ENCODE measurements at regions not wholly inside any gene's neighbourhood (a gene's known extent, or its start where the extent isn't known, plus 50 kb on each side); places are given as distances from the start of the nearest gene placed in this dataset.

DNA sequence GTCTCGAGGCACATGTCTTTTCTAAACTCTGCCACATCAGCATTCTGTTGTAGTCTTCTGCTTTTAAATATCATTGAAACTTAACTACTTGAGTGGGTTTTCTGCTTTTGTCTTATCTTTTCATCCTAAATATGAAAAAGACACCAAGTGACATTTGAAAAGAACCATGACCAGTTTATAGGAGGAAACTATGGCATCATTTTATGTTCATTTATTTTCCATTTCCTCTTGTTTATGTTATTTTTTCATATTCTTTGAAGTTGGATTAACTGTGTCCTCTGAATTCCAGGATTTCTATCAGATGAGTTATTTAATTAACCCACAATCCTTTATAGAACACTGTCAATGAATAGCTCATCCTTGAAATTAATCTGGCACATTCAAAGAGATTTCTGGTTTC lies 93.4 kb upstream of the ARHGAP28 start:
- Histone ChIP-seq H3K36me3 (ENCODE audit: low read depth) (no peaks in the 10 kb centered on the region), H3K27ac (ENCODE audit: poor library complexity, severe bottlenecking) (no peak overlapping the region), H3K4me3 (ENCODE audit: severe bottlenecking) (no peak overlapping the region), H3K9me3 (ENCODE audit: severe bottlenecking) (no peaks in the 10 kb centered on the region), H3K4me1 (ENCODE audit: insufficient read depth, poor library complexity, severe bottlenecking) (no peaks in the 10 kb centered on the region), H3K27me3 (ENCODE audit: insufficient read depth, poor library complexity, severe bottlenecking) (no peaks in the 10 kb centered on the region)
- no peak for DNase-seq (ENCODE audit: low spot score)
- no peak for ATAC-seq (ENCODE audit: low read depth)
- TF ChIP-seq, protein P1, sequence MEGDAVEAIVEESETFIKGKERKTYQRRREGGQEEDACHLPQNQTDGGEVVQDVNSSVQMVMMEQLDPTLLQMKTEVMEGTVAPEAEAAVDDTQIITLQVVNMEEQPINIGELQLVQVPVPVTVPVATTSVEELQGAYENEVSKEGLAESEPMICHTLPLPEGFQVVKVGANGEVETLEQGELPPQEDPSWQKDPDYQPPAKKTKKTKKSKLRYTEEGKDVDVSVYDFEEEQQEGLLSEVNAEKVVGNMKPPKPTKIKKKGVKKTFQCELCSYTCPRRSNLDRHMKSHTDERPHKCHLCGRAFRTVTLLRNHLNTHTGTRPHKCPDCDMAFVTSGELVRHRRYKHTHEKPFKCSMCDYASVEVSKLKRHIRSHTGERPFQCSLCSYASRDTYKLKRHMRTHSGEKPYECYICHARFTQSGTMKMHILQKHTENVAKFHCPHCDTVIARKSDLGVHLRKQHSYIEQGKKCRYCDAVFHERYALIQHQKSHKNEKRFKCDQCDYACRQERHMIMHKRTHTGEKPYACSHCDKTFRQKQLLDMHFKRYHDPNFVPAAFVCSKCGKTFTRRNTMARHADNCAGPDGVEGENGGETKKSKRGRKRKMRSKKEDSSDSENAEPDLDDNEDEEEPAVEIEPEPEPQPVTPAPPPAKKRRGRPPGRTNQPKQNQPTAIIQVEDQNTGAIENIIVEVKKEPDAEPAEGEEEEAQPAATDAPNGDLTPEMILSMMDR (IDR thresholded peaks at IDR 0.05; ENCODE audit: poor library complexity, severe bottlenecking), result no peak

DNA sequence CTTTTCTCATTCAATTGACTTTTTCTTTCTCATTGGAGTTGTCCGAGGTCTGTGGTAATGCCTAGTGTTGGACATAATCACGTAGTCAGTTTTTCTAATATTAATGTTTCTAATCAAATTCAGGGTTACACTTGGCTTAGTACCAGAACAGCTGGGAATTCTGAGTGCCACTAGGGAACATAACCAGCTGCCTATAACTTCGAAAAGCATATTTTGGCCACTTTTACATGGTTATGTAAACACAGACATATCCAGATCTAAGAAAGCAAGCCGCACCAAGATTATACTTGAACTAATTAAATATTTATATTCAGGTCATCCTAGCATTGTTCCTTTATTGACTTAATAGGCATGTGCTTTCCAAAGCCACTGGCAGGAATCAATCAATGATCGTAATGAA lies 91.1 kb upstream of the ARHGAP28 start:
- no peaks in the 10 kb centered on the region for H3K4me1 ChIP-seq (ENCODE audit: insufficient read depth, poor library complexity, severe bottlenecking)
- no peak overlapping the region for H3K27ac ChIP-seq (ENCODE audit: poor library complexity, severe bottlenecking)
- H3K9me3 ChIP-seq (ENCODE audit: severe bottlenecking), result no peaks in the 10 kb centered on the region
- ATAC-seq (ENCODE audit: low read depth) (no peak), DNase-seq (ENCODE audit: low spot score) (no peak)
- no peaks in the 10 kb centered on the region for H3K27me3 ChIP-seq (ENCODE audit: insufficient read depth, poor library complexity, severe bottlenecking)
- TF ChIP-seq, protein P1 (IDR thresholded peaks at IDR 0.05; ENCODE audit: poor library complexity, severe bottlenecking), result no peak
- no peaks in the 10 kb centered on the region for H3K36me3 ChIP-seq (ENCODE audit: low read depth)
- H3K4me3 ChIP-seq (ENCODE audit: severe bottlenecking), result no peak overlapping the region

DNA sequence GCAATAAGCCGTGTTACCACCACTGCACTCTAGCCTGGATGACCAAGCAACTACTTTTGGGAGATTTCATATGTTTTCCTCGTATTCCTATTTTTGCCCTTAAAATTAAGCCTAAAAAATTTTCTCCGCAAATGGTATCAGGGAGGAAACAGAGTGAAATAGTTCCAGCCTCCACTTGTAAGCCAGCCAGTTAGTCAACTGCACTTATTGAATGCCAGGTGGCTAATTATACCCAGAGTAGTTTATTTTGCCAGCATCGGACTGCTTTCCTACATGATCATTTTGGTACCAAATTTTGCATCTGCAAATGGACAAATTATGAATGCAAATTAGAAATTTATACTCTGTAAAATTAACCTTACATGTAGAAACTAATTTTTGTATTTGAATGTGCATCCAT lies 90.2 kb upstream of the ARHGAP28 start:
- no peaks in the 10 kb centered on the region for H3K4me1 ChIP-seq (ENCODE audit: insufficient read depth, poor library complexity, severe bottlenecking)
- no peak overlapping the region for H3K27ac ChIP-seq (ENCODE audit: poor library complexity, severe bottlenecking)
- TF ChIP-seq, protein P1 (IDR thresholded peaks at IDR 0.05; ENCODE audit: poor library complexity, severe bottlenecking), result no peak
- H3K36me3 ChIP-seq (ENCODE audit: low read depth), result no peaks in the 10 kb centered on the region
- no peaks in the 10 kb centered on the region for H3K9me3 ChIP-seq (ENCODE audit: severe bottlenecking)
- ATAC-seq (ENCODE audit: low read depth), result no peak
- no peak for DNase-seq (ENCODE audit: low spot score)
- no peaks in the 10 kb centered on the region for H3K27me3 ChIP-seq (ENCODE audit: insufficient read depth, poor library complexity, severe bottlenecking)
- no peak overlapping the region for H3K4me3 ChIP-seq (ENCODE audit: severe bottlenecking)

DNA sequence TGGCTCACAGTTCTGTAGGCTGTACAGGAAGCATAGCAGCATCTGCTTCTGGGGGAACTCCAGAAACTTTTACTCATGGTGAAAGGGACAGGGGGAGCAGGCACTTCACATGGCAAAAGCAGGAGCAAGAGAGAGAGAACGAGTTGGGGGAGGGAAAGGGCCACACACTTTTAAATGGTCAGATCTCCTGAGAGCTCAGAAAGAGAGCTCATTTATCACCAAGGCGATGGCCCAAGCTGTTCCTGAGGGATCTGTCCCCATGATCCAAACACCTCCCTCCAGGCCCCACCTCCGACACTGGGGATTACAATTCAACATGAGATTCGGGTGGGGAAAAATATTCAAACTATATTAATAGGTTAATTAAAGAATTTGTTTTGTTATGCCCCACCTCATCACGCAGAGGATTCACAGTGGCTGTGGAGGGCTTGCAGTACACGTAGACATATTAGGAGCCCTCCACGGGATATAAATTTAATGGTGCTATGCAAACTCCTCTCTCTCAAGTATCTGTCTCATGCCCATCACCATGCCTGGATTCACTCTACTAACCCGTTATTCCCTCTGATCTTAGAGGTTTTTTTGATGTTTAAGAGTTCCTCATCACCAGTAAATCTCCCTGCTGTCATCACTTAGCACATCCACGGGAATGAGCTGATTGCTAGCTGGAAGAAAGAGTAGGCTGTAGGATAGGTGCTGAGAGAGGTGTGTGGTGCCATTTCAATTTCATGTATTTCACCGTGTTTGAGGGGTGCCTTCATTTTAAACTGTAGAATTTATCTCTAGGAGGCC lies 84.5 kb upstream of the ARHGAP28 start:
- TF ChIP-seq, protein P1 (IDR thresholded peaks at IDR 0.05; ENCODE audit: poor library complexity, severe bottlenecking), result no peak
- no peaks in the 10 kb centered on the region for H3K9me3 ChIP-seq (ENCODE audit: severe bottlenecking)
- no peak overlapping the region for H3K27ac ChIP-seq (ENCODE audit: poor library complexity, severe bottlenecking)
- H3K4me1 ChIP-seq (ENCODE audit: insufficient read depth, poor library complexity, severe bottlenecking), result no peaks in the 10 kb centered on the region
- ATAC-seq (ENCODE audit: low read depth), result no peak
- DNase-seq (ENCODE audit: low spot score), result no peak
- no peaks in the 10 kb centered on the region for H3K36me3 ChIP-seq (ENCODE audit: low read depth)
- H3K4me3 ChIP-seq (ENCODE audit: severe bottlenecking), result no peak overlapping the region
- H3K27me3 ChIP-seq (ENCODE audit: insufficient read depth, poor library complexity, severe bottlenecking), result no peaks in the 10 kb centered on the region

DNA sequence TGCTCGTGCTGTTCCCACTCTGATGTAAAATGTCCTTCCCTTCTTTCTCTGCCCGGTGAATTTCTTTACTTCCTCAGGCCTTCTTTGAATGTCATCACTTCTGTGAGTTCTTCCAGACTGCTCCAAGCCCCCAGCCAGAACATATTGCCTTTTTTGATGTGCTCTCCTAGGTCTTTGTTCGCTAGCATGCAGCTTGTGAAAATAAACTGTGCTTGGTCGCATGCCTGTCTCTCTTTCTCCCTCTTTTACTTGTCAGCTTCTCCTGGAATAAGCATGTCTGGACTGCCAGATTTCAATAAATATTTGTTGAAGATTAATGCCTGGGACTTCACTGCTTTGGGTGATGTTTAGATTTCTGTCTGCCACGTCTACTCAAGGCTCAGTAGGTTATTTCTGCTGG lies 82.7 kb upstream of the ARHGAP28 start:
- Histone ChIP-seq H3K4me1 (ENCODE audit: insufficient read depth, poor library complexity, severe bottlenecking) (no peaks in the 10 kb centered on the region), H3K4me3 (ENCODE audit: severe bottlenecking) (no peak overlapping the region), H3K36me3 (ENCODE audit: low read depth) (no peaks in the 10 kb centered on the region), H3K27me3 (ENCODE audit: insufficient read depth, poor library complexity, severe bottlenecking) (no peaks in the 10 kb centered on the region), H3K9me3 (ENCODE audit: severe bottlenecking) (no peaks in the 10 kb centered on the region), H3K27ac (ENCODE audit: poor library complexity, severe bottlenecking) (no peak overlapping the region)
- ATAC-seq (ENCODE audit: low read depth), result no peak
- DNase-seq (ENCODE audit: low spot score), result no peak
- TF ChIP-seq, protein P1 (IDR thresholded peaks at IDR 0.05; ENCODE audit: poor library complexity, severe bottlenecking), result no peak

Measured in RWPE2 (cell line).